HG02610 (cell line): ENCODE measurements at regions not wholly inside any gene's neighbourhood (a gene's known extent, or its start where the extent isn't known, plus 50 kb on each side); places are given as distances from the start of the nearest gene placed in this dataset.
"Not testable (repeated sequence)": the region's sequence is repeated elsewhere in the genome, so short reads cannot be mapped to it uniquely, and the experiment has no call there.

Experiments
- ATAC-seq: cut with Tn5 transposase; IDR thresholded peaks from one replicate; pipeline ENCODE4 v1.9.1; 2021; ENCODE audit warnings: mild to moderate bottlenecking, moderate library complexity; ENCODE audit not compliant: unreplicated experiment

DNA sequence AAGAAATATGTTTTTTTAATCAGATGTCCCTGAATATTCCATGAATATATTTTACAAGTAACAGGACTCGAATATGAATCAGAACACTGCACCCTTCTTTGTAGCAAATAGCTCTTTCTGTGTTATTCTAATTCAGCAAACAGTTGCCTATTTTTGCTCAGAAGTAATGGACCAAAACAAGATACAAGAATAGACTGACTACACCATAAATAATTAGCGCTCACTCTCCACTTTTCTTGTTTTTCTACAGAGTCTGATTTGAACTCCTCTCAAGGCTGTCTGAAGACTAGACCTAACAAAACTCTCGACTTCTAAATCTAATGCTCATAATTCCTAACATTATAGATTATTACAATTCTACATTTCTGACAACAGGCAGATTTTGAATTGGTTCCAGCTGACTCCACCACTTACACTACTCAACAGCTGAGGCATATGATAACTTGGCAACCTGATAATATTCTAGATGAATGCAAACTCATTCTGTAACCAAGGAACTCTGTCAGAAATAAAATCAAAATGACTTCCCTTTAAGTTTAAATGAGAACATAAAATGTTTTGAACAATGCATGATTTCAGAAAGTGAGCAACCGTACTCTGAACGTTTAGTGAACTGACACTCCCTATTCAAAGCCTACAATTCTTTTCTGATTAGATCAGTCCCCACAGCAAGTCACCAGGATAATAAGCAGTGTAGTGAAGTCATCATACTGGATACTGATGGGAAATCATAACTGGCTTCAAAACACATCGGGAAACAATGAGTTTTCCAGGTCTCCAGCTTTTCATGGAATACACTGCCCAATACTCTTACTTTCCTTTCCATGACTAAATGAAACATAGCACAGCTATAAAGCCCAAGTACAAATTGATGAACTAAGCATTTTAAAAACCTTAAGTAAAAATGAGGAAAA, 114.2 kb upstream of the BEND6 start:
- no peak for ATAC-seq

DNA sequence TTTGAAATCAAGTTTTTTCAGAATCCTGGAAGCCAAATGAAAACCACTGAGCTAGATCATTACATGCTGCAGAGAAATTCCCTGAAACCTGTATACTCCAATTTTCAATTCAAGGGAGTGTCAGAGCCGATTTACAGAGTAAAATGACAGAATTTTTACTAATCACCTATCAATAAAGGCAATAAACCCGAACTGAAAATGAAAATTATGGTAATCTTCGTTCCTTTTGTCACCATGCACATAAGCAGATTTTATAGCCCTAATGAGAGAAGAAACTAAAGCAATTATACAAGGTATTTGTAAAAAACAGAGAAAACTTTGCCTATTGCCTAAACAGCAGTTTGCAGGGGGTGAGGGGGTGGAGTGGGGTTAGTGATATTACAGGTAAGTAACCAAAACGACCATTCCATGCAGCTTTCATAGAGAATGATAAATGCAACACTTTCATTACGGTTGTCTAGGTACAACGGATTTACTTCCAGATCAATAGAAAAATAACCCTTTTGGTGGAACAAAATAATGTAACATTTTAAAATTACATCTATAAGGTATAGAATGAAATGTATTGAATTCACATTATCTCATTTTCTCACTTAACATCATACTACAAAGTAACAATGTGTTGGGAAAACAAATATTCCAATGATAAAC, 115.2 kb upstream of the BEND6 start:
- no peak for ATAC-seq

DNA sequence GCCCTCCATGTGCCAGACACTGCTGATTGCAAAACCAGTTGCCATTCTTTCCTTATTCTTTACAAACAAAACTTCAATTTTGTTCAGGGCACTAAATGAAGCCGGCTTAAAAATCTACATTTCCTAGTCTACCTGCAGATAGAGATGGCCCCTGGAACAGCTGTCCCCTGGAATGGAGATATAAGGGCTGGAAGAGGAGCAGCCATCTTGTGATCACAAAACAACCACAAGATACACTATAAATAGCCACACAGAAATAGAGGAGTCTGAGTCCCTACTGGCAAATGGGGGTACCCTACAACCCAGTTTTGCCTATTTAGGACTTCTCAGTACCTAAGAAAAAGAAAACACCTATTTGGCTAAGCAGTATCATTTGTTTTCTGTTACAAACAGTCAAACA, 115.9 kb upstream of the BEND6 start:
- ATAC-seq: no peak

DNA sequence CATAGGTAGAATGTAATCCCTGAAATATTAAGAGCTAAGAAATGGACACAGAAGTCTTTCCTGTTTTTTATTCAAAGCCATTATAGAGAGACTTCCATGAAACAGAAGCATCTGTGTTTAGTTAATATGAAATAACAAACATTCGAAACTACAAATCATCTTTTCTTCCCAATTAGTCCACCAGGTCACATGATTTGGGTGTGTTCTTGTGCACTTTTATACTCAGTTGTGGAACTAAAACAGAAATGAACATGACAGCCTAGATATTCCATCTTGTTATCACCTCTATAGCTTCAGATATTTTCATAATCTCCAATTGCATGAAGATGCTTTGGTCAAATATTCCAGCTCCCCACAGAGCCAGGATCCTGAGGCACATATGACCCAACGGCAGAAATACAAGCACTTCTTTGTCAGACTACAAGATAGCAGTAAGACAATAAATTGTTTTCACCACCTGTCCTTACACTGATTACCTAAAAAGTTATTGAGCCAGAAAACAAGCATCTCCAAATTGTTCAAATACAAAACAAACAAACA, 116.8 kb upstream of the BEND6 start:
- no peak for ATAC-seq

DNA sequence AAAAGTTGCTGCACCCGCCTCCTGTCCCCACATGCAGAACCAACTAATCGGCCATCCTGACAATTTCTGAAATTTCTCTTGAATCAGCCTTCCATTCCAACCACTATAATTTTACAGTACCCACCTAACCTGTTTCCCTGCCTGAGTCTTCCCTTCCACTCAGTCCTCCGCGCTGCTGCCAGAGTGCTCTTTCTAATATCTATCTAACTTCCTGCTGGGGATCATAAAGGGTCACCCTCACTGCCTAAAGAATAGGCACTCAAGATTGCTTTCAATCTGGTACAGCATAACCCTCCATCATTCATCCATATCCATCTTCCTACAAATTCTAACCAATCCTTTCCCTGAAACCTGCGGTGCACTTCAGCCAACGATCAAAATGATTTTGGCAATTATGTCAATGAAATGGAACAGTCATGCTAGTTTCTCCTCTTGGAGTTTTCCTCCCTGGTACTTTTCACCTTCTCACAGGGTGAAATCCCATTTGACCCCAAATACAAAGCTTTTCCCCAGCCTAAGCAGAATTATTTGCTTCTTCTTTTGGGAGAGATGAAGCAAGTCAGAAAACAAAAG, 117.5 kb upstream of the BEND6 start:
- ATAC-seq: no peak

DNA sequence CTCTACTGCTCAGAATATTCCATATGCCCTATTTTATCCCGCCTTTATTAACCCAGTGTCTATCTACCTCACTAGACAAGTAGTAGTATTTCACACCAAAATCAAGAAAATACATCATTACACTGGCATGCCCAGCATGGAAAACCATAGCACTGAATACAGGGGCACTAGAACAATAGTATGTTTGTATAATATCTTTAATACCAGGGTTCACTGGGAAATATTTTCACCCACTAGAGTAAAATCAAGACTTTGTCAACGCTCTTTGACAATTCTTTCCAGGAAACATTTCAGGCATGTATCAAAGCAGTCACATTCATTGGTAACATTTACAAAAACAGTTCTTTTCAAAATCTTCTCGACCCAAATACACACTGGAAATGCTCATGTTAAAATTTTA, 119.3 kb upstream of the BEND6 start:
- no peak for ATAC-seq

DNA sequence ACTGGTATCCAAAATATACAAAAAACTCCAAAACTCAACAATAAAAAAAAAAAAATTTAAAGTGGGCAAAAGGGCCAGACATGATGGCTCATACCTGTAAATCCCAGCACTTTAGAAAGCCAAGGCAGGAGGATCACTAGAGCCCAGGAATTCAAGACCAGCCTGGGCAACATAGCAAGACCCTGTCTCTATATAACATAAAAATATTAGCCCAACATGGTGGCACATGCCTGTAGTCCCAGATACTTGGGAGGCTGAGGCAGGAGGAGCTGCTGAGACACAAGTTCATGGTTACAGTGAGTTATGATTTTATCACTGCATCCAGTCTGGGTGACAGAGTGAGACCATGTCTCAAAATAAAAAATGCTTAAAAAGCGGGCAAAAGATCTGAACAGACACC, 121.0 kb upstream of the BEND6 start:
- ATAC-seq: no peak

DNA sequence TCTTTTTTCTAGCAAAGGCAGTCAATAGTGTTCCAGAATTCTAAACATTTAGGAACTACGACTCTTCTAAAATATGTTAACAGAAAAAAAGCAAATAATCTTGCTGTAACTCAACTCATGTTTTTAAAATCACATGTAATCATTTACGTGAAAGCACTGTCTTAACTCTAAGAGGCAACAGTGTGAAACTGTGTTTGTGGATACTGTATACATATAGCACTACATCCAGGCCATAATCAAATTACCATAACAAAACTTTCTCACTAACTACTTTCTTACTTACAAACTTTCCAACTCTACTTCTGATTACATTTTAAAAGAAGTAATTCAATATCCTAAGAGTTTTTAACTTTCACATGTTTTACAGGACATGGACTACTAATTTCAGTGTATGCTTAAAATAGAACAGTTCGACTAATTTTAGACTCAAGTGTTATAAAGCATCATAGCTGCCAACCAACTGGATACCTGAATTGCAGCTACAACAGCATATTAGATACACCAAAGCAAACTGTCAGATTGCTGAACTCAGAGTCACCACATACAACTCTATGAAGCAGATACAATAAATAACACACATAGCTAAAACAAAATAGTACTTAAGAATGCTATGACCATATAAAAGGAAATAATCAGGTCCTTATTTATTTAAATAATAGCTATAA, 121.6 kb upstream of the BEND6 start:
- no peak for ATAC-seq

DNA sequence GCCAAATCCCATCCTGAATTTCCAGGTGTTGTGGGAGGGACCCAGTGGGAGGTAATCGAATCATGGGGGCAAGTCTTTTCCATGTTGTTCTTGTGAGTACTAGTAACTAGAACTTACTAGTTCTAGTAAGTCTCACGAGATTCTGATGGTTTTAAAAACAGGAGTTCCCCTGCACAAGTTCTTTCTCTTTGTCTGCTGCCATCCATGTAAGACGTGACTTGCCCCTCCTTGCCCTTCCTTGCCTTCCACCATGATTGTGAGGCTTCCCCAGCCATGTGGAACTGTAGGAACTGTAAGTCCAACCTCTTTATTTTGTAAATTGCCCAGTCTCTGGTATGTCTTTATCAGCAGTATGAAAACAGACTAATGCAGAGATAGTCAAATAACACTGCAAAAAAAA, 122.7 kb upstream of the BEND6 start:
- ATAC-seq: no peak

DNA sequence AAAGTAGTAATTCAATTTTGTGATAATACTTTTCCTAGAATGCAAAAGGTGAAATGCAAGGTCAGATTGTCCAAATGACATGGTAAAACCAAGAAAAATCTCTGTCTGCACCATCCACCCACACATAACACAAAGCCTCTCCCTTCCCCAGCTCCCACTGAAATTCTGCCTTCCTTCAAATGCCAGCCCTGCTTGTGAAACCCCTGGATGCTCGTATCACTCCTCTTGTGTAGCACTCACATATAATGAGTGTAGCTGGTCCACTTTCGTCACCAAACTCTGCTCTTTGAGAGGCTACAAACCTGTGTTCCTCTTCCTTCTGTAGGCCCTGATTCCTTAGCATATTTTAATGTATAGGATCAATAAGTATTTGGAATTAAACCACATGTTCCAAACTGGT, 123.6 kb upstream of the BEND6 start:
- no peak for ATAC-seq

DNA sequence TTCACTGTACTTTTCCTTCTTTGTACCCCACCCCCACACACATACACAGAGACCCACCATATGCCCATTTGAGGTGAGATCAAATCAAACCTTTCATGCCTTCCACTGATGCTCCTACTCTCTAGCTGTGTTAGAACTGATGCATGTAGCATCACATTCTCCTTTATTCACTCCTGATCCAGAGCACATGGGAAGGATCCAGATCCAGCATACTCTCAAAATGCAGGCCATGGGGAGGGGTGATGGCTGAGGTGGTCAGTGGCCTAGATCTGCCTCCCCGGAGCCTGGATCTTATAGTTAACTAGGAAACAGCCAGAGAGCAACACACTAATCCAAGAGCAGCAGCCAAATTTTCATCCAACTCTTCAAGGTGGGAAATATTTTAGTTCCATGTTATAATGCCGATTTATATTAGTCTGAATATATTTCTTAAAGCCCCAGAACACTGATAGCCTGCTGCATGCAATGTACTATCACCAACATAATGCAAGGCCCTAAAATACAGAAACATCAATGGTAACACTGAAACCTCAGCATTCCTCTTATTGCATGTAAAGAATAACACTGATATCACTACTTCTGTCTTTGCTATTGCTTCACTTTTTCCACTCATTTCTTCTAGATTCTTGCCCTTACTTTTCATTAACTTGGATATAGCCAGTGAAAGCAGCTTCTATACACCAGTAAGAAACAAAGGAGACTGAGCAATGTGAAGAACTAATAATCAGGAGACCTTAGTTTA, 126.8 kb upstream of the BEND6 start:
- ATAC-seq: no peak

DNA sequence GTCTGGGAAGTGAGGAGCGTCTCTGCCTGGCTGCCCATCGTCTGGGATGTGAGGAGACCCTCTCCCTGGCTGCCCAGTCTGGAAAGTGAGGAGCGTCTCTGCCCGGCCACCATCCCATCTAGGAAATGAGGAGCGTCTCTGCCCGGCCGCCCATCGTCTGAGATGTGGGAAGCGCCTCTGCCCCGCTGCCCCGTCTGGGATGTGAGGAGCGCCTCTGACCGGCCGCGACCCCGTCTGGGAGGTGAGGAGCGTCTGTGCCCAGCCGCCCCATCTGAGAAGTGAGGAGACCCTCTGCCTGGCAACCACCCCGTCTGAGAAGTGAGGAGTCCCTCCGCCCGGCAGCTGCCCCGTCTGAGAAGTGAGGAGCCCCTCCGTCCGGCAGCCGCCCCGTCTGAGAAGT, 130.5 kb upstream of the BEND6 start:
- ATAC-seq: not testable (repeated sequence)

DNA sequence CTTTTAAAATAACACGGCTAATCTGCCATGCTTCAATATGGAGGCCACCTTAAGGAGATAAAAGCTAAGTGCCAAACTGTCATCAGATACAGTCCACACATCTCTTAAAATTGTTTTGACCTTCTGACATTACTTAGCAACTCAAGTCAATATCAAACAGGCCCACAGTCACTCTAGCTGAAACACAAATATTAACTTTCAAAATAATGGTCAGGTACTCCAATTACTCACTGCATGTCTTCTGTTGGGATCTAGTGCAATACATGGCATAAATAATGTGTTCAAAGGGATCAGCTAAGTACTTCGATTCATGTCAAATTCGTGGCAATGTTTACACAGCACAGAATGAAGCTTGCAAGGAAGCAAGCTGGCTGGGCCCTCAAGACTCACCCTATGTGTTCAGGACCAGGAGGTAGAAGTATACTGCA, 133.9 kb upstream of the BEND6 start:
- no peak for ATAC-seq

DNA sequence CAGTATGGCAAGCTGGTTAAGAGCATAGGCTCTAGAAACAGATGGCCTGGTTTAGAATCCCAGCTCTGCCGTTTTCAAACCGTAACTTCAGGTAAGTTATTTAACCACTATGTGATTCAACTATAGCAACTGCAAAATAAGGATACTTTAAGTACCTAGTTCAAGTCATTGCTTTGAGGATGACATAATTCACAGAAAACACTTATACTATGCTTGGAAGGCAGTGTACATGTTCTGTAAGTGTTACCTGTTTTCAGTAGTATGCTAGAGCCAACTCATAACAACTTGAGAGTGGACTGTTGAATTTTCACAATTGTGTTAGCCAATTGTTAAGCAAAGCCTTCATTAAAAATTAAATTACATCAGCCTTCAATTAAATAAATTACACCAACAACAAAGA, 134.8 kb upstream of the BEND6 start:
- ATAC-seq: no peak

DNA sequence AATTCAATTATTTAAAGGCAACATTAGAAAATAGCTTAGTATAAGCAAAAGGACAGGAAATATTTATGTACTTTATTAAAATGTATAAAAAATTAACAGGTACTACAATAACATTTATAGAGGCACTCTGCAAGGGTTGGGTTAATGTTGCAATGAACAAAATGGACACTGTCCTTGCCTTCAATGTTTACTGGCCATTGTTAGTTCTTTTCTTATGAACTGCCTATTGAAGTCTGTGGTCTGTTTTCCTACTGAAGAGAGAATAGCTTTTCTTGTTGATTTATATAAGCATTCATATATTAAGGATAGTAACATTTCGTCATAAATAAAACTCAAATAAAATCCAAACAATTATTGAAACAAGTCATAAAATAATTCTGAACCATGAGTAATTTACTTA, 135.3 kb upstream of the BEND6 start:
- no peak for ATAC-seq

DNA sequence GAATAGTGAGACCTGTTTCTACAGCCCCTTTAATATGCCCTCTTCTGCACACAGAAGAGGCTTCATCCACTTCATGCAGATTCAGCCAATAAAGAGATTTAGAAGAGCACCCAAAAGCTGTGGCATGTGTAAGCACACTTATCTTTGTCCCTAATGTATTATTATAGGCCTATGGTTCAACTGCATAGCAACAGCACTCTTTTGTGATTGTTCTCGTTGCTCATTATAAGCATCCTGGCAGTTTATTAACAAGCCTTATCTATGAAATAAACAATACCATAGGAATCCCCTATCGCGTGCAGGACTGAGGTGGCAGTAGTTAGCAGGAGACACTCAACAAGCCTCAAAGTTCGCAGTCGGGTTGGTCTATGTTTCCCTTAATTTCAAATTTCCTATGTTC, 138.5 kb upstream of the BEND6 start:
- ATAC-seq: no peak

DNA sequence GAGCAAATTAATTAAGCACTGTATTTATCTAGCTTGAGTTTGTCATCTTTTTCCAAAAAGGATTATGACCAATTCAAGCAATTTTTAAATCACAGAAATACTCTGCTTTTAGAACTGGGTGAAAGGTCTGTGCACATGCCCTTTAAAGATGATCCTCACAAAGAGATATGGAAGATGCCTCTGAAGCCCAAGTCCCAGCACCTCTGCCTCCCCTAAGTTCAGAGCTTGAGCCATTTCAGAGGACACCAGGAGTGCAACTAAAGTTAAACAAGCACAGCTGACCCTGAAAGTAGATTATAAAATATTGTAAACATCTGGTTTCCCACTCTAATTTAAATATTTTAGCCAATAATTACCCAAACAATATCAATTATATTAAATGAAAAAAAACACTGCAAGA, 139.5 kb upstream of the BEND6 start:
- no peak for ATAC-seq

DNA sequence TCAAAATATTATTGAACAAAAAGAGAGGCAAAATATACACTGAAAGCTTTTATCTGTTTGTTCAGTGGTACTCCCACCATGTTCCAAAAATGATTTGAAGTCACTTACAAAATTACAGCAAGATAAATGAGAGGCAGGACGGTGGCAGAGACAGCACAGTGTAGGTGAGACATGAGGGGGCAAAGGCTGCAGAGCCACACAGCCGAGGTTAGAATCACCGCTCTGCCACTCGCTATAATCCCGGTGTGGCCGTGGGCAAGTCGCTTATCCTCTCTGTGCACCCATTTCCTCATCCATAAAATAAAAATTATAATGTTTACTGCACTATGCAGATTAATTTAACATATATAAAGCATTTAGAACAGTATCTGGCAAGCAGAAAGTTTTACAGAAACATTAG, 140.1 kb upstream of the BEND6 start:
- ATAC-seq: no peak

DNA sequence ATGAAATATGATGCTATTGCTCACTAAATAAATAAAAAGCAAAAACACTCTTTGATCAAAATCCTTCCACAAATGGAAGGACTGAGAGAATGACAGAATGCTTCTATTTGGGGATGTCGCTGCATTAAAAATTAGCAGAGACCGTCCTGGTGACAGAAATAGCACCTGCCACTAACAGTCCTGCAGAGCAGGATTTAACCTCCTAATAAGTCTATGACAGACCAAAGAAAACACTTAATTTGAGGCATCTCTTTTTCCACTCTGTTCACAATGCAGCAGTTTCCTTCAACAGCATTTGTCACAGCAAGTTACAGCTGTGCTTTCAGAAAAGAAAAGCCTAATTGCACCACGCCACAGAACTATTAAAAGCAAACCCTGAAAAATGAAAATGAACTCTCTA, 140.6 kb upstream of the BEND6 start:
- ATAC-seq: no peak

DNA sequence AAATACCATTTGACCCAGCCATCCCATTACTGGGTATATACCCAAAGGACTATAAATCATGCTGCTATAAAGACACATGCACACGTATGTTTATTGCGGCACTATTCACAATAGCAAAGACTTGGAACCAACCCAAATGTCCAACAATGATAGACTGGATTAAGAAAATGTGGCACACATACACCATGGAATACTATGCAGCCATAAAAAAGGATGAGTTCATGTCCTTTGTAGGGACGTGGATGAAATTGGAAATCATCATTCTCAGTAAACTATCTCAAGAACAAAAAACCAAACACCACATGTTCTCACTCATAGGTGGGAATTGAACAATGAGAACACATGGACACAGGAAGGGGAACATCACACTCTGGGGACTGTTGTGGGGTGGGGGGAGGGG, 142.1 kb upstream of the BEND6 start:
- not testable (repeated sequence) for ATAC-seq
